DOHH2 (cell line): ENCODE measurements at regions not wholly inside any gene's neighbourhood (a gene's known extent, or its start where the extent isn't known, plus 50 kb on each side); places are given as distances from the start of the nearest gene placed in this dataset.

Experiments used
- EZH2phosphoT487 ChIP-seq: fragments of 200-600 bp; sonication (generic); IDR thresholded peaks from 2 replicates; pipeline ENCODE4 v1.6.1; 2017; ENCODE audit warnings: borderline replicate concordance, mild to moderate bottlenecking, antibody characterized with exemption, low read length, moderate library complexity, mixed read lengths
- TF ChIP-seq, protein P1 (sequence below): fragments of 200-600 bp; sonication (generic); IDR thresholded peaks from one replicate; pipeline ENCODE4 v1.5.1; 2014; ENCODE audit warnings: antibody characterized with exemption, mild to moderate bottlenecking, low read depth, low read length; ENCODE audit not compliant: poor library complexity, severe bottlenecking

DNA sequence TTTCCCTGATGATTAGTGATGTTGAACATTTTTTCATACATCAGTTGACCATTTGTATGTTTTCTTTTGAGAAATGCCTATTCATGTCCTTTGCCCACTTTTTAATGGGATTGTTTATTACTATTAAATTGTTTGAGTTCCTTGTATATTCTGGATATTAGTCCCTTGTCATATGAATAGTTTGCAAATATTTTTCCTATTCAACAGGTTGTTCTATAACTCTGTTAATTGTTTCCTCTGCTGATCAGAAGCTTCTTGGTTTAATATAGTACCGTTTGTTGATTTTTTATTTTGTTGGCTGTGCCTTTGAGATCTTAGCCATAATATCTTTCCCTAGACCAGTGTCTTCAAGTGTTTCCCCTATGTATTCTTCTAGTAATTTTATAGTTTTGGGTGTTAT, 189.0 kb upstream of the RARB start:
- TF ChIP-seq, protein P1, sequence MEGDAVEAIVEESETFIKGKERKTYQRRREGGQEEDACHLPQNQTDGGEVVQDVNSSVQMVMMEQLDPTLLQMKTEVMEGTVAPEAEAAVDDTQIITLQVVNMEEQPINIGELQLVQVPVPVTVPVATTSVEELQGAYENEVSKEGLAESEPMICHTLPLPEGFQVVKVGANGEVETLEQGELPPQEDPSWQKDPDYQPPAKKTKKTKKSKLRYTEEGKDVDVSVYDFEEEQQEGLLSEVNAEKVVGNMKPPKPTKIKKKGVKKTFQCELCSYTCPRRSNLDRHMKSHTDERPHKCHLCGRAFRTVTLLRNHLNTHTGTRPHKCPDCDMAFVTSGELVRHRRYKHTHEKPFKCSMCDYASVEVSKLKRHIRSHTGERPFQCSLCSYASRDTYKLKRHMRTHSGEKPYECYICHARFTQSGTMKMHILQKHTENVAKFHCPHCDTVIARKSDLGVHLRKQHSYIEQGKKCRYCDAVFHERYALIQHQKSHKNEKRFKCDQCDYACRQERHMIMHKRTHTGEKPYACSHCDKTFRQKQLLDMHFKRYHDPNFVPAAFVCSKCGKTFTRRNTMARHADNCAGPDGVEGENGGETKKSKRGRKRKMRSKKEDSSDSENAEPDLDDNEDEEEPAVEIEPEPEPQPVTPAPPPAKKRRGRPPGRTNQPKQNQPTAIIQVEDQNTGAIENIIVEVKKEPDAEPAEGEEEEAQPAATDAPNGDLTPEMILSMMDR = no peak
- no peak for TF ChIP-seq EZH2phosphoT487
